Cardiac fibroblast (primary cell): ENCODE measurements at regions not wholly inside any gene's neighbourhood (a gene's known extent, or its start where the extent isn't known, plus 50 kb on each side); places are given as distances from the start of the nearest gene placed in this dataset.

Source experiments
- DNase-seq, 2 donors: peaks; one replicate each; pipeline versions ENCODE4 v3.0.0 to v3.0.0-alpha.2; 2010; ENCODE audit warnings: low read depth in 2 of 2
- H3K4me3 ChIP-seq, 2 donors: replicated peaks in 1 of 2; 1 replicate in 1 of 2; 2 replicates in 1 of 2; pipeline ENCODE4 v1.5.1; 2011; ENCODE audit warnings: low read depth in 2 of 2, low read length in 2 of 2, mild to moderate bottlenecking in 2 of 2, moderate library complexity in 1 of 2
- TF ChIP-seq, protein P1 (sequence below): IDR thresholded peaks from one replicate; pipeline ENCODE4 v1.5.1; 2011; ENCODE audit warnings: low read depth, mild to moderate bottlenecking, low read length, inconsistent platforms

DNA sequence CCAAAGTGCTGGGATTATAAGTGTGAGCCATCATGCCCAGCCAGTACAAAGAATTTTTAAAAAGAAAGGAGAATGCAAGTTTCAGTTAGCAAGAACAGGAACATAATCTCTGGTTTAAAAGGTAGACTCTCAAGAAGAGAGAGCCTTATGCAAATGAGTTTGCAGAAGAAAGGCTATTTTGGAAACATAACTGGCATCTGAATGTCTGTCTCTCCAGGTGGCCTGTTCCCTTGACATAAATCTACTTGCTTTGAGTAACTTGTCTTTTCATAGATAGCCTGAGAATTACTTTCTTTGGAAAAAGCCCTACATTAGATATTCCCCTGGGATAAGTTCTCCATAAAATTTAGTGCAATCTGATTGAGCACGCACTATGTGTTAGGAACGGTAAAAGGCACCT is 109.6 kb downstream of the ICOS start:
- no peak for DNase-seq
- no peak overlapping the region for H3K4me3 ChIP-seq
- TF ChIP-seq, protein P1, sequence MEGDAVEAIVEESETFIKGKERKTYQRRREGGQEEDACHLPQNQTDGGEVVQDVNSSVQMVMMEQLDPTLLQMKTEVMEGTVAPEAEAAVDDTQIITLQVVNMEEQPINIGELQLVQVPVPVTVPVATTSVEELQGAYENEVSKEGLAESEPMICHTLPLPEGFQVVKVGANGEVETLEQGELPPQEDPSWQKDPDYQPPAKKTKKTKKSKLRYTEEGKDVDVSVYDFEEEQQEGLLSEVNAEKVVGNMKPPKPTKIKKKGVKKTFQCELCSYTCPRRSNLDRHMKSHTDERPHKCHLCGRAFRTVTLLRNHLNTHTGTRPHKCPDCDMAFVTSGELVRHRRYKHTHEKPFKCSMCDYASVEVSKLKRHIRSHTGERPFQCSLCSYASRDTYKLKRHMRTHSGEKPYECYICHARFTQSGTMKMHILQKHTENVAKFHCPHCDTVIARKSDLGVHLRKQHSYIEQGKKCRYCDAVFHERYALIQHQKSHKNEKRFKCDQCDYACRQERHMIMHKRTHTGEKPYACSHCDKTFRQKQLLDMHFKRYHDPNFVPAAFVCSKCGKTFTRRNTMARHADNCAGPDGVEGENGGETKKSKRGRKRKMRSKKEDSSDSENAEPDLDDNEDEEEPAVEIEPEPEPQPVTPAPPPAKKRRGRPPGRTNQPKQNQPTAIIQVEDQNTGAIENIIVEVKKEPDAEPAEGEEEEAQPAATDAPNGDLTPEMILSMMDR, result no peak

DNA sequence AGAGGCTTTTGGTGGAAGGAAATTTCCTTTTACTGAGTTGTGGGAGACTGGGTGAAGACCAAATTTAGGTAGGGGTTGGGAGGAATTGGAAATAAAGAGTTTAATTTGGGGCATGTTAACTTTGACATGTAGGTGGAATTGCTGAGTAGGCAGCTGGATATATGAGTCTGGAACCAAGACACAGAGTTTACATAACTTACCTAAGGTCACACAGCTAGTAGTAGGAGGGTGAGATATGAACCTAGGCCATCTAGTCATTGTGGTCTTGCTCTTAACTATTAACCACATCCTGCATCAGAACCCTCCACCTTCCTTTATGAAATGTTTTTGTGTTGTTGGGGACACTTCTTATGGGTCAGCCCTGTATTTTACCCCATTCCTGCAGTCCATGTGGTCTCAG is 113.1 kb downstream of the ICOS start:
- no peak for DNase-seq
- TF ChIP-seq, protein P1, result no peak
- no peak overlapping the region for H3K4me3 ChIP-seq

DNA sequence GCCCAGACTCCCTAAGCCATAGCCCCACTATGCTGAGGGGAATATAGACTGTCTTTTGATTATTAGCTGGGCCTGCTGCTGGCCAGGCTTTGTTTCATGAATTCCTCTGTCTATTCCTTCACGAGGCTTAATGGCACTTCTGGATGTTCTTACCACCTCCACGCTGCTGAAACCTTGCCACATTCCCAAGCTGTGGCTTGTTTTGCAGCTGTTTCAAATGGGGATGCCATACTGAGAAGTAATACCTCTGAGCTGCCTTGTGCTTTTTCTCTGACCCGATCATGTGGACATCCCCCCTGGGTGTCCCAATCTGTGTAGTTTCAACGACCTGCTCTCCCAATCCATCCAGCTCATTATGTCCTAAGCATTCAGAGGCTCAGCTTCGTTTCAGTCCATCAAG is 114.1 kb downstream of the ICOS start:
- DNase-seq, result no peak
- no peak overlapping the region for H3K4me3 ChIP-seq
- TF ChIP-seq, protein P1, result no peak

DNA sequence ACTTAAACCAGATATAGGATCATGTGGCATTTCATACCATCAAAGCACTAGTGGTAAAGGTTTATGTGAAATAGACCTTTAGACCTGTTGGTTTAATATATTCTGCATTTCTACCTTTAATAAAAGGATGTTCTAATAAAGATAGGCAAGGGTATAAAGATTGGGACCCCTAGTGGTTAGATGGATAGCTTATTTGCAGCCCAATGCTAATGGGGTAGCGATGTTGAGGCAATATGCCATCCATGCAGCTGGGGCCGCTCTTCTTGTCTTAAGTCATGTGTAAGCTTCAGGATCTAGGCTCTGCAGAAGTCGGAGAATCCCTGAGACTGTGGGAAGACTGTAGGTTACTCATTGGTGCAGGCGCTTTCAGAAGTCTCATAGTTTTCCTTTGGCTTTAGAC is 114.9 kb downstream of the ICOS start:
- DNase-seq, result no peak
- H3K4me3 ChIP-seq, result no peak overlapping the region
- TF ChIP-seq, protein P1, result no peak

DNA sequence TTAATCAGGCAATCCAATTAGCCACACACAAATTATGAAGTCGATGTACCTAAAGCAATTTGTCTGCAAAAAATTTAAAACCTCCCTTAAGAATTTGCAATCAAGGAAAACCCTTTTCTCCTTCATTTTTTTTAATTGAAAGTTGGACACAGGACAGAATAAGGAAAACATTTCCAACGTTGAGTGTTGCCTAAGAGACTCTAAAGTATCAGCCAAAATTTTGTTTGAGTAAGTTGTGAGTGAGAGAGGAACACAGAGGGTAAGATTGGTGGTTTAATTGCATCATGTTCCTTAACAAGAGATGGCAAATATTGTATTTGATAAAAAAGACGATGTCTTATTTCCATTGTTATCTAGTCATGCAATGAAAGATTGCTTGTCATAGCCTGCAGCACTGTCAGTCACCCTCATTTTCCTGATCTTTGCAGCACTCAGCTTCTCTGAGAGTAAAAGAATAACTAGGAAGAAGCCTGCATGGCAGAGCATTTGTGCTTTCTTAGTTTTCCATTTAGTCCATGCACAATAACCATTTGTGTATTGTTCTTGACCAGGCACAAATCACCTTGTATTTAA is 115.5 kb downstream of the ICOS start:
- DNase-seq, result no peak

DNA sequence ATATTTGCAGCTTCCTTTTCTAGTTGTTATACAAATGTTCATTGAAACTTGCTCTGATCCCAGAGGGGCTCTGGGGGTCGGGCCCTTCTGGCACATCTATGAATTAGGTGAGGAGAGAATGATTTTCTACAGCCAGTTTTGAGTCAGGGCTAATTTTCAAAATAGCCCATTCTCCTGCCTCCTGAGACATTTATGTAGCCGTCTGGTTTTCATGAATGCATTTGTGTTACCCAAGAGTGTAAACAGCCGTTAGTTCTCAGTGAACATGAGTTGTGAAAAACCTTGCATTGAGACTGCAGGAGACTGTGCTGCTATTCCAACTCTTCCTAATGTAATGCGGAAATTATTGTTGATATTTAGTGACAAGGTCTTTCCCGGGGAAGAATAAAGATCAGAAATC is 122.5 kb downstream of the ICOS start:
- no peak for DNase-seq
- TF ChIP-seq, protein P1, result no peak
- no peak overlapping the region for H3K4me3 ChIP-seq

More for the DNA sequence above, 115.5 kb downstream of the ICOS start:
- H3K4me3 ChIP-seq, result no peak overlapping the region
- TF ChIP-seq, protein P1, result no peak

DNA sequence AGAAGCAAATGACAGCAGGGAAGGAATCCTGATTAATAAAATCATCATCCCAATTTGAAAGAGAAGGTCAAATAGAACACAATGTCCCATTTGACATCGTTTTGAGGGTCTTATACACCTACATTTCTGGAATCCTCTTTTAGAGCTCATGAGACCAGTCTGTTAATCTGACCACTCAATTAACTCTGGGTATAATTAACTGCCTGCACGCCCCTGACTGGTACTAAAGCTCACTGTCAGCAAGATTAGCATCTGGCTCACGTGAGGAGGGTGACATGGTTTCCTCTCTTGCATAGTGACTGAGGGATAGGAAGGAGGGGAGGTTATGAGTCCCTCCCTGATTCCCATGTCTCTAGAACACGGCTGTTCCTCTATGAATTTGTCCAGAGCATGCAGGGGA is 124.3 kb downstream of the ICOS start:
- TF ChIP-seq, protein P1, result no peak

More for the DNA sequence above, 124.3 kb downstream of the ICOS start:
- DNase-seq, result no peak
- no peak overlapping the region for H3K4me3 ChIP-seq
